Fibroblast of skin of right quadriceps (primary cell): ENCODE measurements at regions not wholly inside any gene's neighbourhood (a gene's known extent, or its start where the extent isn't known, plus 50 kb on each side); places are given as distances from the start of the nearest gene placed in this dataset.
A peak's percentile ranks its signal among the peaks of the same experiment; 100 is the strongest.
"Not testable (repeated sequence)": the region's sequence is repeated elsewhere in the genome, so short reads cannot be mapped to it uniquely, and the experiment has no call there.

ENCODE experiments used
- DNase-seq: peaks from one replicate; pipeline ENCODE4 v3.0.0-alpha.2; 2013

GRCh38 chr16:75837681-75838080, 111.4 kb upstream of the CPHXL start:
- DNase-seq: no peak

GRCh38 chr16:75841517-75841916, 115.2 kb upstream of the CPHXL start:
- DNase-seq: no peak

- DNase-seq: no peak
Observed at GRCh38 chr16:75847172-75847571, 120.9 kb upstream of the CPHXL start.

GRCh38 chr16:75854152-75854551, 127.9 kb upstream of the CPHXL start:
- no peak for DNase-seq

GRCh38 chr16:75860326-75861053, 134.2 kb upstream of the CPHXL start:
- DNase-seq: no peak

GRCh38 chr16:75861311-75862097, 135.2 kb upstream of the CPHXL start:
- DNase-seq: no peak

- no peak for DNase-seq
Observed at GRCh38 chr16:75862098-75862386, 135.8 kb upstream of the CPHXL start.

- no peak for DNase-seq
Observed at GRCh38 chr16:75864243-75864642, 138.0 kb upstream of the CPHXL start.

GRCh38 chr16:75865736-75866135, 139.4 kb upstream of the CPHXL start:
- DNase-seq: no peak

- DNase-seq: no peak
Observed at GRCh38 chr16:75868636-75869632, 142.6 kb upstream of the CPHXL start.

GRCh38 chr16:75881280-75881679, 155.0 kb upstream of the CPHXL start:
- not testable (repeated sequence) for DNase-seq

GRCh38 chr16:75899163-75899562, 172.9 kb upstream of the CPHXL start:
- DNase-seq: no peak

- DNase-seq: no peak
Observed at GRCh38 chr16:75908331-75909117, 182.2 kb upstream of the CPHXL start.

- no peak for DNase-seq
Observed at GRCh38 chr16:75909746-75910145, 183.5 kb upstream of the CPHXL start.

- DNase-seq: no peak
Observed at GRCh38 chr16:75911896-75912295, 185.6 kb upstream of the CPHXL start.

GRCh38 chr16:75913958-75914357, 187.7 kb upstream of the CPHXL start:
- DNase-seq: no peak

GRCh38 chr16:75916451-75916850, 190.2 kb upstream of the CPHXL start:
- no peak for DNase-seq

- no peak for DNase-seq
Observed at GRCh38 chr16:75918109-75918508, 191.8 kb upstream of the CPHXL start.

- peak; percentile 33 for DNase-seq
Observed at GRCh38 chr16:75919664-75920063, 193.4 kb upstream of the CPHXL start.

- DNase-seq: no peak
Observed at GRCh38 chr16:75921281-75921680, 195.0 kb upstream of the CPHXL start.

GRCh38 chr16:75922250-75922649, 196.0 kb upstream of the CPHXL start:
- no peak for DNase-seq

- DNase-seq: no peak
Observed at GRCh38 chr16:75924397-75924796, 198.1 kb upstream of the CPHXL start.

GRCh38 chr16:75927810-75928209, 201.5 kb upstream of the CPHXL start:
- DNase-seq: no peak
